MV-4-11 (cell line): ENCODE measurements at regions not wholly inside any gene's neighbourhood (a gene's known extent, or its start where the extent isn't known, plus 50 kb on each side); places are given as distances from the start of the nearest gene placed in this dataset.

Experiments
- DNase-seq: peaks from one replicate; lab custom pipeline; 2025; lab: John Stamatoyannopoulos, UW

GRCh38 chr2:220496513-220496912, 869.1 kb downstream of the SLC4A3 start:
- no peak for DNase-seq

GRCh38 chr2:220499225-220499624, 871.8 kb downstream of the SLC4A3 start:
- peak; percentile 29 for DNase-seq

- no peak for DNase-seq
Observed at GRCh38 chr2:220502539-220502938, 875.1 kb downstream of the SLC4A3 start.

- no peak for DNase-seq
Observed at GRCh38 chr2:220503431-220503830, 876.0 kb downstream of the SLC4A3 start.

- no peak for DNase-seq
Observed at GRCh38 chr2:220504938-220505503, 877.6 kb downstream of the SLC4A3 start.

- no peak for DNase-seq
Observed at GRCh38 chr2:220506466-220506865, 879.0 kb downstream of the SLC4A3 start.

- no peak for DNase-seq
Observed at GRCh38 chr2:220509096-220509757, 881.8 kb downstream of the SLC4A3 start.

GRCh38 chr2:220509966-220510365, 882.5 kb downstream of the SLC4A3 start:
- DNase-seq = no peak

- no peak for DNase-seq
Observed at GRCh38 chr2:220510668-220511067, 883.2 kb downstream of the SLC4A3 start.

- no peak for DNase-seq
Observed at GRCh38 chr2:220512419-220512818, 885.0 kb downstream of the SLC4A3 start.

- no peak for DNase-seq
Observed at GRCh38 chr2:220513573-220514288, 886.3 kb downstream of the SLC4A3 start.

GRCh38 chr2:220521551-220521950, 894.1 kb downstream of the SLC4A3 start:
- no peak for DNase-seq

- DNase-seq = no peak
Observed at GRCh38 chr2:220528180-220528675, 900.8 kb downstream of the SLC4A3 start.

GRCh38 chr2:220531216-220531615, 903.8 kb downstream of the SLC4A3 start:
- no peak for DNase-seq

- no peak for DNase-seq
Observed at GRCh38 chr2:220533485-220533884, 906.1 kb downstream of the SLC4A3 start.

- no peak for DNase-seq
Observed at GRCh38 chr2:220539481-220539880, 912.1 kb downstream of the SLC4A3 start.

GRCh38 chr2:220544049-220544448, 916.6 kb downstream of the SLC4A3 start:
- no peak for DNase-seq

GRCh38 chr2:220550995-220551700, 923.7 kb downstream of the SLC4A3 start:
- no peak for DNase-seq

GRCh38 chr2:220552790-220553535, 925.5 kb downstream of the SLC4A3 start:
- no peak for DNase-seq

- no peak for DNase-seq
Observed at GRCh38 chr2:220555961-220556630, 928.7 kb downstream of the SLC4A3 start.

GRCh38 chr2:220556658-220557057, 929.2 kb downstream of the SLC4A3 start:
- DNase-seq = no peak
